Islet of Langerhans (tissue), 1 donor: ENCODE measurements at regions not wholly inside any gene's neighbourhood (a gene's known extent, or its start where the extent isn't known, plus 50 kb on each side); places are given as distances from the start of the nearest gene placed in this dataset.

Source experiments
- FAIRE-seq: peaks from one replicate; lab custom pipeline; 2011; peaks lifted over from hg19 to GRCh38; lab: Jason Lieb, UNC

- no peak for FAIRE-seq
Observed at GRCh38 chr6:1118287-1118647, 193.6 kb upstream of the FOXQ1 start.

GRCh38 chr6:1117530-1118286, 194.2 kb upstream of the FOXQ1 start:
- no peak for FAIRE-seq

GRCh38 chr6:1116149-1116548, 195.7 kb upstream of the FOXQ1 start:
- FAIRE-seq = no peak

- FAIRE-seq = no peak
Observed at GRCh38 chr6:1113916-1114540, 197.9 kb upstream of the FOXQ1 start.

GRCh38 chr6:1111361-1111760, 200.5 kb upstream of the FOXQ1 start:
- no peak for FAIRE-seq

GRCh38 chr6:1110941-1111349, 201.0 kb upstream of the FOXQ1 start:
- FAIRE-seq = no peak

- no peak for FAIRE-seq
Observed at GRCh38 chr6:1110164-1110563, 201.7 kb upstream of the FOXQ1 start.

GRCh38 chr6:1109134-1109533, 202.8 kb upstream of the FOXQ1 start:
- FAIRE-seq = no peak

- FAIRE-seq = no peak
Observed at GRCh38 chr6:1108198-1108597, 203.7 kb upstream of the FOXQ1 start.

- no peak for FAIRE-seq
Observed at GRCh38 chr6:1107578-1107977, 204.3 kb upstream of the FOXQ1 start.

- FAIRE-seq = no peak
Observed at GRCh38 chr6:1105833-1106400, 206.0 kb upstream of the FOXQ1 start.

GRCh38 chr6:1104988-1105670, 206.8 kb upstream of the FOXQ1 start:
- no peak for FAIRE-seq

GRCh38 chr6:1103945-1104623, 207.8 kb upstream of the FOXQ1 start:
- no peak for FAIRE-seq

- FAIRE-seq = no peak
Observed at GRCh38 chr6:1103021-1103420, 208.9 kb upstream of the FOXQ1 start.

GRCh38 chr6:1100269-1100668, 211.6 kb upstream of the FOXQ1 start:
- FAIRE-seq = no peak

GRCh38 chr6:1099264-1099663, 212.6 kb upstream of the FOXQ1 start:
- no peak for FAIRE-seq

- no peak for FAIRE-seq
Observed at GRCh38 chr6:1096967-1097765, 214.7 kb upstream of the FOXQ1 start.

- FAIRE-seq = no peak
Observed at GRCh38 chr6:1094306-1094705, 217.6 kb upstream of the FOXQ1 start.

GRCh38 chr6:1091900-1092299, 220.0 kb upstream of the FOXQ1 start:
- FAIRE-seq = no peak

- no peak for FAIRE-seq
Observed at GRCh38 chr6:1089859-1090258, 222.0 kb upstream of the FOXQ1 start.

GRCh38 chr6:1088492-1089001, 223.4 kb upstream of the FOXQ1 start:
- FAIRE-seq = no peak
